ENCODE measurements at regions not wholly inside any gene's neighbourhood (a gene's known extent, or its start where the extent isn't known, plus 50 kb on each side); places are given as distances from the start of the nearest gene placed in this dataset.
"Not testable (repeated sequence)": the region's sequence is repeated elsewhere in the genome, so short reads cannot be mapped to it uniquely, and the experiment has no call there.

GRCh38 chr16:34743115-34743514, 1283.7 kb downstream of the TP53TG3F start:
- no peaks in the 10 kb centered on the region for H3K4me1 Mint-ChIP-seq
- no peak for DNase-seq
- no peak for ATAC-seq
- no peak overlapping the region for H3K27ac Mint-ChIP-seq
- H3K27me3 Mint-ChIP-seq = no peaks in the 10 kb centered on the region
- CTCF ChIA-PET = no interaction called here
- no peak overlapping the region for H3K4me3 Mint-ChIP-seq
- H3K36me3 Mint-ChIP-seq = peaks cover 13% of the 10 kb centered on the region
- peaks cover 28% of the 10 kb centered on the region for H3K9me3 Mint-ChIP-seq (ENCODE audit: low read depth)

GRCh38 chr16:34758835-34759234, 1299.4 kb downstream of the TP53TG3F start:
- DNase-seq = no peak
- Mint-ChIP-seq H3K4me3 (no peak overlapping the region), H3K9me3 (ENCODE audit: low read depth) (peaks cover 50% of the 10 kb centered on the region), H3K27me3 (no peaks in the 10 kb centered on the region), H3K4me1 (no peaks in the 10 kb centered on the region), H3K27ac (no peak overlapping the region), H3K36me3 (peaks cover 20% of the 10 kb centered on the region)
- ATAC-seq = no peak
- CTCF ChIA-PET = no interaction called here

GRCh38 chr16:34791835-34792234, 1332.4 kb downstream of the TP53TG3F start:
- DNase-seq, H3K27me3 Mint-ChIP-seq, H3K27ac Mint-ChIP-seq, H3K4me3 Mint-ChIP-seq, H3K36me3 Mint-ChIP-seq, H3K4me1 Mint-ChIP-seq, ATAC-seq, CTCF ChIA-PET: not testable (repeated sequence)
- peaks cover 17% of the 10 kb centered on the region for H3K9me3 Mint-ChIP-seq (ENCODE audit: low read depth)

- no peak overlapping the region for H3K27ac Mint-ChIP-seq
- H3K36me3 Mint-ChIP-seq = no peaks in the 10 kb centered on the region
- CTCF ChIA-PET = no interaction called here
- no peaks in the 10 kb centered on the region for H3K27me3 Mint-ChIP-seq
- ATAC-seq (no peak), DNase-seq (no peak)
- no peaks in the 10 kb centered on the region for H3K4me1 Mint-ChIP-seq
- no peak overlapping the region for H3K4me3 Mint-ChIP-seq
- peaks cover 2% of the 10 kb centered on the region for H3K9me3 Mint-ChIP-seq (ENCODE audit: low read depth)
Measured at GRCh38 chr16:34801875-34802274, 1342.5 kb downstream of the TP53TG3F start.

GRCh38 chr16:34802396-34802795, 1343.0 kb downstream of the TP53TG3F start:
- Mint-ChIP-seq H3K27ac (no peak overlapping the region), H3K9me3 (ENCODE audit: low read depth) (peaks cover 2% of the 10 kb centered on the region), H3K27me3 (no peaks in the 10 kb centered on the region), H3K4me1 (no peaks in the 10 kb centered on the region), H3K4me3 (no peak overlapping the region), H3K36me3 (no peaks in the 10 kb centered on the region)
- ATAC-seq (no peak), DNase-seq (no peak)
- CTCF ChIA-PET = no interaction called here

GRCh38 chr16:34802848-34803599, 1343.6 kb downstream of the TP53TG3F start:
- H3K9me3 Mint-ChIP-seq (ENCODE audit: low read depth) = peaks cover 2% of the 10 kb centered on the region
- no peak overlapping the region for H3K27ac Mint-ChIP-seq
- ATAC-seq (no peak), DNase-seq (no peak)
- no peaks in the 10 kb centered on the region for H3K36me3 Mint-ChIP-seq
- H3K4me1 Mint-ChIP-seq = no peaks in the 10 kb centered on the region
- no peak overlapping the region for H3K4me3 Mint-ChIP-seq
- CTCF ChIA-PET = no interaction called here
- no peaks in the 10 kb centered on the region for H3K27me3 Mint-ChIP-seq

- Mint-ChIP-seq H3K27ac (no peak overlapping the region), H3K36me3 (no peaks in the 10 kb centered on the region), H3K27me3 (no peaks in the 10 kb centered on the region), H3K9me3 (ENCODE audit: low read depth) (no peaks in the 10 kb centered on the region), H3K4me3 (no peak overlapping the region), H3K4me1 (no peaks in the 10 kb centered on the region)
- DNase-seq (no peak), ATAC-seq (no peak)
- CTCF ChIA-PET = no interaction called here
Measured at GRCh38 chr16:34803683-34804416, 1344.4 kb downstream of the TP53TG3F start.

- CTCF ChIA-PET; H3K27me3 Mint-ChIP-seq; H3K36me3 Mint-ChIP-seq; H3K4me3 Mint-ChIP-seq; H3K9me3 Mint-ChIP-seq (ENCODE audit: low read depth); ATAC-seq; H3K27ac Mint-ChIP-seq; H3K4me1 Mint-ChIP-seq; DNase-seq: not testable (repeated sequence)
Measured at GRCh38 chr16:34806992-34807644, 1347.7 kb downstream of the TP53TG3F start.

- H3K27me3 Mint-ChIP-seq; DNase-seq; ATAC-seq; H3K9me3 Mint-ChIP-seq (ENCODE audit: low read depth); H3K36me3 Mint-ChIP-seq; H3K4me3 Mint-ChIP-seq; H3K4me1 Mint-ChIP-seq; CTCF ChIA-PET; H3K27ac Mint-ChIP-seq: not testable (repeated sequence)
Measured at GRCh38 chr16:34807844-34808243, 1348.4 kb downstream of the TP53TG3F start.

- CTCF ChIA-PET; ATAC-seq; H3K4me1 Mint-ChIP-seq; DNase-seq; H3K36me3 Mint-ChIP-seq; H3K27ac Mint-ChIP-seq; H3K9me3 Mint-ChIP-seq (ENCODE audit: low read depth); H3K4me3 Mint-ChIP-seq; H3K27me3 Mint-ChIP-seq: not testable (repeated sequence)
Measured at GRCh38 chr16:34808530-34808929, 1349.1 kb downstream of the TP53TG3F start.
